DND-41 (cell line): ENCODE measurements at regions not wholly inside any gene's neighbourhood (a gene's known extent, or its start where the extent isn't known, plus 50 kb on each side); places are given as distances from the start of the nearest gene placed in this dataset.

ENCODE experiments used
- ATAC-seq: fragments of 200-7000 bp; cut with Tn5 transposase; 3 replicates; pipeline ENCODE4 v1.9.1; 2021; ENCODE audit warnings: low read depth; ENCODE audit not compliant: insufficient read depth
- DNase-seq: peaks from one replicate; pipeline ENCODE4 v3.0.0-alpha.2; 2020
- H2AFZ ChIP-seq: 2 replicates; pipeline ENCODE4 v1.6.0; 2012; ENCODE audit warnings: low read depth, low read length
- H3K27ac ChIP-seq: 2 replicates; pipeline ENCODE4 v1.5.1; 2012; ENCODE audit warnings: low read length, inconsistent platforms
- H3K27me3 ChIP-seq: fragments of 200-600 bp; sonication (generic); 2 replicates; pipeline ENCODE4 v1.6.0; 2012; ENCODE audit warnings: low read length, mild to moderate bottlenecking, inconsistent platforms; ENCODE audit not compliant: insufficient read depth, poor library complexity
- H3K36me3 ChIP-seq: 2 replicates; pipeline ENCODE4 v1.5.1; 2012; ENCODE audit warnings: low read length, inconsistent platforms; ENCODE audit not compliant: insufficient read depth
- H3K4me1 ChIP-seq: 2 replicates; pipeline ENCODE4 v1.5.1; 2012; ENCODE audit warnings: mild to moderate bottlenecking, low read length; ENCODE audit not compliant: insufficient read depth
- H3K4me2 ChIP-seq: 2 replicates; pipeline ENCODE4 v1.6.0; 2012; ENCODE audit warnings: mild to moderate bottlenecking, moderate library complexity, low read length, inconsistent platforms; ENCODE audit not compliant: insufficient read depth
- H3K4me3 ChIP-seq, 2 experiments: fragments of 200-600 bp in 1 of 2; shearing (Covaris generic) in 1 of 2; 2 replicates each; pipeline ENCODE4 v1.5.1; 2012 to 2016; ENCODE audit warnings: inconsistent platforms in 2 of 2, low read length in 2 of 2, mild to moderate bottlenecking in 2 of 2, low read depth in 1 of 2, moderate library complexity in 1 of 2
- H3K79me2 ChIP-seq: 2 replicates; pipeline ENCODE4 v1.6.0; 2012; ENCODE audit warnings: low read length, inconsistent platforms; ENCODE audit not compliant: insufficient read depth
- H3K9ac ChIP-seq: 2 replicates; pipeline ENCODE4 v1.6.0; 2012; ENCODE audit warnings: low read depth, mild to moderate bottlenecking, inconsistent platforms, low read length, moderate library complexity
- H3K9me3 ChIP-seq: 2 replicates; pipeline ENCODE4 v1.5.1; 2012; ENCODE audit warnings: low read length, moderate library complexity, mild to moderate bottlenecking, inconsistent platforms; ENCODE audit not compliant: insufficient read depth, severe bottlenecking
- H4K20me1 ChIP-seq: 2 replicates; pipeline ENCODE4 v1.6.0; 2012; ENCODE audit warnings: low read length; ENCODE audit not compliant: insufficient read depth
- CTCF ChIP-seq: IDR thresholded peaks from 2 replicates; pipeline ENCODE4 v1.5.1; 2012; ENCODE audit warnings: borderline replicate concordance, low read length, moderate library complexity, mild to moderate bottlenecking; ENCODE audit not compliant: poor library complexity, severe bottlenecking; ENCODE audit errors: extremely low read depth
- EZH2 ChIP-seq: IDR thresholded peaks from 3 replicates; pipeline ENCODE4 v1.6.1; 2012; ENCODE audit warnings: borderline replicate concordance, low read depth, mild to moderate bottlenecking, moderate library complexity, low read length, inconsistent platforms; ENCODE audit not compliant: severe bottlenecking

- DNase-seq (no peak), ATAC-seq (no peak)
- no peak overlapping the region for H3K4me3 ChIP-seq
- no peaks in the 10 kb centered on the region for H3K9me3 ChIP-seq
- H3K36me3 ChIP-seq: no peaks in the 10 kb centered on the region
- no peak overlapping the region for H3K9ac ChIP-seq
- H2AFZ ChIP-seq: no peak overlapping the region
- TF ChIP-seq EZH2 (no peak), CTCF (no peak)
- no peaks in the 10 kb centered on the region for H3K79me2 ChIP-seq
- H4K20me1 ChIP-seq: no peaks in the 10 kb centered on the region
- H3K27me3 ChIP-seq: no peaks in the 10 kb centered on the region
- H3K4me2 ChIP-seq: no peak overlapping the region
- no peak overlapping the region for H3K27ac ChIP-seq
- H3K4me1 ChIP-seq: 0 out of 2 replicates have a peak, but pooled peaks cover 6% of the 10 kb centered on the region
Measured at GRCh38 chr2:62309081-62309464, 113.2 kb downstream of the B3GNT2 start.

- no peaks in the 10 kb centered on the region for H3K9me3 ChIP-seq
Measured at GRCh38 chr2:62307469-62308389, 111.8 kb downstream of the B3GNT2 start.

DNA sequence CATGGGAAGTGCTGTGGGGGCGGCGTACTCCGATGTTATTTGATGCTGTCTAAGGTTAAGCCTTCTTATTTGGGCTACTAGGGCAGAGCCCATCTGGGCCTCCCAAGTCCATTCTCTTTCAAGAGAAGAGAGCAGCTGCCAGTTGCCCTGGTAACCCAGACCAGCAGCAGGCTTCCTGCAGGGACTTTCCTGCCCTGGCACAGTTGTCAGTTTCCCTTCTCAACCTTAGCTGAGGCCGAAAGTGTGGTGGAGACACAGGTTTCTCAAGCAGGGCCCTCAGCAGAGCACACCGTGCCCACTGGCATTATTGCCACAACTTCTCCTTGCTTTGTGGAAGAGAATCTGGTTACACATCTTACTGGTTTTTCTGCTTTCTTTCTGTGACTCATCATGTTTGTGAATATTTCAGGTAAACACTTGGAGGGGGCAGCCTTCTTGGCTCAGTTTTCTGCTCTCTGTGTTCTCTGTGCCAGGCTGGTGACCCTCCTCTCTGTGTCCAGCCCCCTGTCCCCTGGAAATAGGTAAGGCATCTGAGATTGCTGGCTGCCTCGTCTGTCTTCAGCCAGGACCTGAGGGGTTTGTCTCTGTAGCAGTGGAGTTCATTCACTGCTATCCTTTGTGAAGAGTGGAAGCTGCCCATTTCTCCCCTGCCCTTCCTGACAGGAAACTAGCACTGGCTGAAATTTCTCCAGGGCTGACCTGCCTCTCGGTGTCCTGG, 111.0 kb downstream of the B3GNT2 start:
- no peak for TF ChIP-seq CTCF
- TF ChIP-seq EZH2: no peak
- Histone ChIP-seq H3K27ac (no peak overlapping the region), H3K27me3 (no peaks in the 10 kb centered on the region), H4K20me1 (no peaks in the 10 kb centered on the region), H3K36me3 (no peaks in the 10 kb centered on the region), H2AFZ (no peak overlapping the region), H3K9me3 (no peaks in the 10 kb centered on the region), H3K9ac (no peak overlapping the region), H3K79me2 (no peaks in the 10 kb centered on the region), H3K4me1 (no peaks in the 10 kb centered on the region), H3K4me2 (no peak overlapping the region), H3K4me3 (no peak overlapping the region)
- ATAC-seq (no peak), DNase-seq (no peak)

More at GRCh38 chr2:62307469-62308389, 111.8 kb downstream of the B3GNT2 start:
- H3K27me3 ChIP-seq: no peaks in the 10 kb centered on the region
- no peak for ATAC-seq
- no peak overlapping the region for H3K27ac ChIP-seq
- no peaks in the 10 kb centered on the region for H3K36me3 ChIP-seq
- no peaks in the 10 kb centered on the region for H4K20me1 ChIP-seq
- no peak overlapping the region for H3K4me3 ChIP-seq
- TF ChIP-seq CTCF (no peak), EZH2 (no peak)
- DNase-seq: no peak
- no peak overlapping the region for H3K4me2 ChIP-seq
- H3K4me1 ChIP-seq: no peaks in the 10 kb centered on the region
- H3K79me2 ChIP-seq: no peaks in the 10 kb centered on the region
- no peak overlapping the region for H3K9ac ChIP-seq
- no peak overlapping the region for H2AFZ ChIP-seq
